NCI-H1092 (cell line): ENCODE measurements at regions not wholly inside any gene's neighbourhood (a gene's known extent, or its start where the extent isn't known, plus 50 kb on each side); places are given as distances from the start of the nearest gene placed in this dataset.

ENCODE experiments used
- DNase-seq: peaks from one replicate; lab custom pipeline; 2025; lab: John Stamatoyannopoulos, UW

DNA sequence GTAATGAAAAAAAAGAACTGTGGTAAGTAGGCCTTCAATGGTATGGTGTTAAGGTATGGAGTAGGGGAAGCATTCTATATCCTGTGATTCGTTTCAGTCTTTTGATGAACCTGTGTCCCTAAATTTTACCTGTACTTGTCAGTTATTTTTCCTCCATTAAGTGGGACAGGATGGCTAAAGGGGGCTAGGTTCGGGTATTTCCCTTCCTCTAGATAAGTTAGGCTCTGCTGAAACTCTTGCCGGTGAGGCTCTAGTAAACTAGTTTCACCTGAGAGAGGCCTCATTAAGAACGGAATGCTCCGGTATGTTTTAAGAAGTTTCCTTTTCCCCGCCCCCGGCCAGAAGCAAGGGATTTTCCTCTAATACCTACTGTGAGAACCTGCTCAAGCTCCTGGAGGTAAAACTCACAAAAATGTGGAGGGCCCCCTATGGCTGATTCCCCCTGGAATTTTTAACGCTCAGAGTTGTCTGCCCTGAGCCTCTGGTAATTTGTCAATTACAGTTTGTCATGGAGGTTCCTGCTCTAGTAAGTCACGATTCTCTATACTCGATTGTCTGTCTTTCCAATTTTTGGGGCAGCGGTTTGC is 87.7 kb downstream of the MACIR start:
- DNase-seq: no peak

DNA sequence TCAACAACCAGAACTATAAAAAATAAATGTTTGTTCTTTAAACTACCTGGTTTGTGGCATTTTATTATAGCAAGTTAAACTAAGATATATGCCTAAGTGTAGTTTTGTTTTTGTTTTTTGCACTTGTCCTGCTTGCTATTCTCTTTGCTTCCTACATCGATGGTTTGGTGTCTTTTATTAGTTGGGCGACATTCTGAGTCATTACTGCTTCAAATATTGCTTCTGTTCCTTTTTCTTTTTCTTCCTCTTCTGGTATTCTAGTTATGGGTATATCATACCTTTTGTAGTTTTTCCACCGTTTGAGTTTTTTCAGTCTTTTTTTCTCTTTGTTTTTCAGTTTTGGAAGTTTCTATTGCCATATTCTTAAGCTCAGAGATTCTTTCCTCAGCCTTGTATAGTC is 86.9 kb downstream of the MACIR start:
- DNase-seq: no peak

DNA sequence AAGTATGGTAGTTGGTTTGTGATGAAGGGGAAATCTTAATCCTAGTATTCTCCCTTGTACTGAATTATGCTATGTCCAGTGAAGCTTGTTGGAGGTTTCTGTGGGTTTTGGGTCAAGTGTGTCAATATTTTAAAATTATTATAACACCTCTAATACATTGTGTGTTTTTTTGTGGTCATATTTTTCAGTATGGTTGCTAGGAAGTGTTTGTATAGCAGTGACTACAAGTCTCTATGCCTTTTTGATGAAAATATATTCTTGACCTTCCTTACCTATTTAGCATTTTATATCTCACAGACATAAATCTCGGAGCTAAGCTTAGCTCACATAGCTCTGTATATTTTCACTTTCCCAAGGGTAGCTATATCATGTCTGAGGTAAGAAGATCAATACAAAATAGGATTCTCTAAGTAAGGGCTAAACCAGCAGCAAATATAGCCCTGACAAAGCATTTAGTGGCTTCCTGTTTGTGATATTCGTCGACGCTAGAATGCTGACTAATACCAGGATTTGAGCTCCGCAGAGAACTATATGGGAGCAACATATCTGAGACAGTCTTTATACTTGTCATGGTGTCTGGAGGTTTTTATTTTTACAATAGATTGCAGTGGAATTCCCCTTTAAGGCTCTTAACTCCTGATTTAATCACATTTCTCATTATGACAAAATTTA is 82.3 kb downstream of the MACIR start:
- DNase-seq: no peak

DNA sequence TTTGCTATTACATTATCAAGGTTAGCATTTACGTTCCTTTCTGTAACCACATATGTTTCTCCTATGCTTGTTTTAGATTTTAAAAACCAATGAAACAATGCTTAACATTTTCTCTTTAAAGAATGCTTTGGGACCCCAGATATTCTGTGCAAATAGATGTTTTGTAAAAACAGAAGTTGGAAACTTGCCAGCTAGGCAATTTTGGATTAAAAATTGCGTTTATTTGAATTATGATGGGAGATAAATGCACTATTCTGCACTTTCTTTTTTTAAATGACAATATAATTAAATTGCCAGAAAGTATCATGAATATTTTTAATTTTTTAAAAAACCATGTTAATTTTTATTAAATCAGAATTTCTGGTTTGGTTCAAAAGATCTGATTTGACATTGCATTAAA is 81.6 kb downstream of the MACIR start:
- no peak for DNase-seq

GRCh38 chr5:103336941-103337340 is 78.4 kb downstream of the MACIR start:
- DNase-seq: no peak

- DNase-seq: no peak
These were observed 74.8 kb downstream of the MACIR start for GRCh38 chr5:103333376-103333775.

GRCh38 chr5:103330875-103331274 is 72.3 kb downstream of the MACIR start:
- no peak for DNase-seq
